ENCODE measurements at regions not wholly inside any gene's neighbourhood (a gene's known extent, or its start where the extent isn't known, plus 50 kb on each side); places are given as distances from the start of the nearest gene placed in this dataset.

DNA sequence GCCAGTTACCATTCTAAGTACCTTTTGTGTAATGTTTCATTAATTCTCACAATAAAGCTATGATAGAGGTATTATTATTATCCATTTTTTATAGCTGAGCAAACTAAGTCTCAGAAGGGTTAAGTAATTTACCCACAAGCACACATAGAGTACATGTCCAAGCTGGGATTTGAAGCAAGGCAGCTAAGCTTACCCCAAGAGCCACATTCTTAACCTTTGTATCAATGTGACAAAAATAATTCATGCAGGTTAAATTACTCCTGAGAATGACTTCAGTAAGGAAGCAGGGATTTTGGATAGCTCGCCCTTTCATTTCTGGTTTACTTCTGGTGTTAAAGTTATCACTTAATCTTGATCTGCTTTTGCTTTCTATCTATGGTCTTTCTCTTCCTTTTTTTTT lies 141.9 kb downstream of the ACTBL2 start:
- TF ChIP-seq, protein P1, sequence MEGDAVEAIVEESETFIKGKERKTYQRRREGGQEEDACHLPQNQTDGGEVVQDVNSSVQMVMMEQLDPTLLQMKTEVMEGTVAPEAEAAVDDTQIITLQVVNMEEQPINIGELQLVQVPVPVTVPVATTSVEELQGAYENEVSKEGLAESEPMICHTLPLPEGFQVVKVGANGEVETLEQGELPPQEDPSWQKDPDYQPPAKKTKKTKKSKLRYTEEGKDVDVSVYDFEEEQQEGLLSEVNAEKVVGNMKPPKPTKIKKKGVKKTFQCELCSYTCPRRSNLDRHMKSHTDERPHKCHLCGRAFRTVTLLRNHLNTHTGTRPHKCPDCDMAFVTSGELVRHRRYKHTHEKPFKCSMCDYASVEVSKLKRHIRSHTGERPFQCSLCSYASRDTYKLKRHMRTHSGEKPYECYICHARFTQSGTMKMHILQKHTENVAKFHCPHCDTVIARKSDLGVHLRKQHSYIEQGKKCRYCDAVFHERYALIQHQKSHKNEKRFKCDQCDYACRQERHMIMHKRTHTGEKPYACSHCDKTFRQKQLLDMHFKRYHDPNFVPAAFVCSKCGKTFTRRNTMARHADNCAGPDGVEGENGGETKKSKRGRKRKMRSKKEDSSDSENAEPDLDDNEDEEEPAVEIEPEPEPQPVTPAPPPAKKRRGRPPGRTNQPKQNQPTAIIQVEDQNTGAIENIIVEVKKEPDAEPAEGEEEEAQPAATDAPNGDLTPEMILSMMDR (tag by site-specific recombination; IDR thresholded peaks at IDR 0.05), result no peak
- TF ChIP-seq, protein P2, sequence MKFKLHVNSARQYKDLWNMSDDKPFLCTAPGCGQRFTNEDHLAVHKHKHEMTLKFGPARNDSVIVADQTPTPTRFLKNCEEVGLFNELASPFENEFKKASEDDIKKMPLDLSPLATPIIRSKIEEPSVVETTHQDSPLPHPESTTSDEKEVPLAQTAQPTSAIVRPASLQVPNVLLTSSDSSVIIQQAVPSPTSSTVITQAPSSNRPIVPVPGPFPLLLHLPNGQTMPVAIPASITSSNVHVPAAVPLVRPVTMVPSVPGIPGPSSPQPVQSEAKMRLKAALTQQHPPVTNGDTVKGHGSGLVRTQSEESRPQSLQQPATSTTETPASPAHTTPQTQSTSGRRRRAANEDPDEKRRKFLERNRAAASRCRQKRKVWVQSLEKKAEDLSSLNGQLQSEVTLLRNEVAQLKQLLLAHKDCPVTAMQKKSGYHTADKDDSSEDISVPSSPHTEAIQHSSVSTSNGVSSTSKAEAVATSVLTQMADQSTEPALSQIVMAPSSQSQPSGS (tag by site-specific recombination; IDR thresholded peaks at IDR 0.05; ENCODE audit: low read depth), result no peak
- no peak for TF ChIP-seq ZBTB20 (tag by site-specific recombination; IDR thresholded peaks at IDR 0.05)
- TF ChIP-seq ZNF23 (tag by site-specific recombination; IDR thresholded peaks at IDR 0.05; ENCODE audit: borderline replicate concordance), result no peak
- no peak for TF ChIP-seq ZNF324 (tag by site-specific recombination; IDR thresholded peaks at IDR 0.05)
- TF ChIP-seq ZXDB (tag by site-specific recombination; IDR thresholded peaks at IDR 0.05), result no peak
- TF ChIP-seq, protein P3, sequence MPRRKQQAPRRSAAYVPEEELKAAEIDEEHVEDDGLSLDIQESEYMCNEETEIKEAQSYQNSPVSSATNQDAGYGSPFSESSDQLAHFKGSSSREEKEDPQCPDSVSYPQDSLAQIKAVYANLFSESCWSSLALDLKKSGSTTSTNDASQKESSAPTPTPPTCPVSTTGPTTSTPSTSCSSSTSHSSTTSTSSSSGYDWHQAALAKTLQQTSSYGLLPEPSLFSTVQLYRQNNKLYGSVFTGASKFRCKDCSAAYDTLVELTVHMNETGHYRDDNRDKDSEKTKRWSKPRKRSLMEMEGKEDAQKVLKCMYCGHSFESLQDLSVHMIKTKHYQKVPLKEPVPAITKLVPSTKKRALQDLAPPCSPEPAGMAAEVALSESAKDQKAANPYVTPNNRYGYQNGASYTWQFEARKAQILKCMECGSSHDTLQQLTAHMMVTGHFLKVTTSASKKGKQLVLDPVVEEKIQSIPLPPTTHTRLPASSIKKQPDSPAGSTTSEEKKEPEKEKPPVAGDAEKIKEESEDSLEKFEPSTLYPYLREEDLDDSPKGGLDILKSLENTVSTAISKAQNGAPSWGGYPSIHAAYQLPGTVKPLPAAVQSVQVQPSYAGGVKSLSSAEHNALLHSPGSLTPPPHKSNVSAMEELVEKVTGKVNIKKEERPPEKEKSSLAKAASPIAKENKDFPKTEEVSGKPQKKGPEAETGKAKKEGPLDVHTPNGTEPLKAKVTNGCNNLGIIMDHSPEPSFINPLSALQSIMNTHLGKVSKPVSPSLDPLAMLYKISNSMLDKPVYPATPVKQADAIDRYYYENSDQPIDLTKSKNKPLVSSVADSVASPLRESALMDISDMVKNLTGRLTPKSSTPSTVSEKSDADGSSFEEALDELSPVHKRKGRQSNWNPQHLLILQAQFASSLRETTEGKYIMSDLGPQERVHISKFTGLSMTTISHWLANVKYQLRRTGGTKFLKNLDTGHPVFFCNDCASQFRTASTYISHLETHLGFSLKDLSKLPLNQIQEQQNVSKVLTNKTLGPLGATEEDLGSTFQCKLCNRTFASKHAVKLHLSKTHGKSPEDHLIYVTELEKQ (tag by site-specific recombination; IDR thresholded peaks at IDR 0.05; ENCODE audit: borderline replicate concordance), result no peak
